Tibial artery (tissue), 4 donors: ENCODE measurements at regions not wholly inside any gene's neighbourhood (a gene's known extent, or its start where the extent isn't known, plus 50 kb on each side); places are given as distances from the start of the nearest gene placed in this dataset.

Experiments used
- DNase-seq, 2 donors: peaks; one replicate each; pipeline ENCODE4 v3.0.0-alpha.2; 2019
- H3K27ac ChIP-seq, 2 donors: fragments of 200-600 bp; sonication (generic) in 1 of 2; 1 replicate in 1 of 2; 2 replicates in 1 of 2; pipeline ENCODE4 v1.5.1; 2018 to 2019; ENCODE audit warnings: mild to moderate bottlenecking in 1 of 2
- H3K27me3 ChIP-seq, 2 donors: fragments of 200-600 bp; sonication (generic) in 1 of 2; one replicate each; pipeline versions ENCODE4 v1.5.1 to v1.6.0; 2016 to 2019
- H3K36me3 ChIP-seq, 3 donors: fragments of 200-600 bp; sonication (generic) in 2 of 3; one replicate each; pipeline ENCODE4 v1.5.1; 2016 to 2019; ENCODE audit warnings: mild to moderate bottlenecking in 2 of 3
- H3K4me1 ChIP-seq, 4 donors: fragments of 200-600 bp; sonication (generic) in 2 of 4; 1 replicate in 3 of 4; 2 replicates in 1 of 4; pipeline ENCODE4 v1.5.1; 2016 to 2019
- H3K4me3 ChIP-seq, 2 donors: fragments of 200-600 bp; sonication (generic) in 1 of 2; 1 replicate in 1 of 2; 2 replicates in 1 of 2; pipeline ENCODE4 v1.5.1; 2018 to 2019; ENCODE audit warnings: mild to moderate bottlenecking in 2 of 2
- H3K9me3 ChIP-seq, 3 donors: fragments of 200-600 bp; sonication (generic) in 1 of 3; one replicate each; pipeline ENCODE4 v1.5.1; 2016 to 2019
- CTCF ChIP-seq, 2 experiments: fragments of 200-600 bp in 1 of 2; fragments of 450-650 bp in 1 of 2; IDR thresholded peaks; one replicate each; pipeline ENCODE4 v1.5.1; 2017 to 2019; ENCODE audit warnings: antibody characterized with exemption in 2 of 2, mild to moderate bottlenecking in 1 of 2, moderate library complexity in 1 of 2
- intact Hi-C: fragments of 100-400 bp; cut with DNase I; formaldehyde crosslinking; loops from one replicate; pipeline ENCODE4 v1.15.0; 2023; ENCODE audit warnings: low total_unique reads

- intact Hi-C loops = no loop called here
- Histone ChIP-seq H3K4me1 (no peaks in the 10 kb centered on the region), H3K36me3 (no peaks in the 10 kb centered on the region), H3K4me3 (no peak overlapping the region), H3K27me3 (no peaks in the 10 kb centered on the region), H3K27ac (no peak overlapping the region), H3K9me3 (no peaks in the 10 kb centered on the region)
- no peak for DNase-seq
- no peak for TF ChIP-seq CTCF (IDR thresholded peaks at IDR 0.05)
Observed at GRCh38 chr3:6716420-6716819, 144.5 kb upstream of the GRM7 start.

- no peaks in the 10 kb centered on the region for H3K9me3 ChIP-seq
- DNase-seq = no peak
- H3K4me3 ChIP-seq = no peak overlapping the region
- H3K27me3 ChIP-seq = no peaks in the 10 kb centered on the region
- no peak for TF ChIP-seq CTCF (IDR thresholded peaks at IDR 0.05)
- intact Hi-C loops = no loop called here
- H3K27ac ChIP-seq = no peak overlapping the region
- no peaks in the 10 kb centered on the region for H3K36me3 ChIP-seq
- no peaks in the 10 kb centered on the region for H3K4me1 ChIP-seq
Observed at GRCh38 chr3:6717026-6717943, 143.6 kb upstream of the GRM7 start.

DNA sequence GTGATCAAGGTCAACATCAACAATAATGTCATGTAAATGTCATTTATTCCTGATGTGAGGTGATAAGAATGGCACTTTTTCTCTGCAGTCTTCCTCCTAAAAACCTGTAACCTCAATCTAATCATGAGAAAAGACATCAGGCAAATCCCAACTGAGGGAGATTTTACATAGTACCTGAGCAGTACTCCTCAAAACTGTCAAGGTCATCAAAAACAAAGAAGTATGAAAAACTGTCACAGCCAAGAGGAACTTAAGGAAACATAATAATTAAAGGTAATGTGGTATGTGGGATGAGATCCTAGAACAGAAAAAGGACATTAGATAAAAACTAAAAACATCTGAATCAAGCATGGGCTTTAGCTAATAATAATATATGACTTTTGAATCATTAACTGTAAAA, 140.9 kb upstream of the GRM7 start:
- Histone ChIP-seq H3K9me3 (no peaks in the 10 kb centered on the region), H3K4me1 (no peaks in the 10 kb centered on the region), H3K27me3 (no peaks in the 10 kb centered on the region), H3K36me3 (no peaks in the 10 kb centered on the region), H3K4me3 (no peak overlapping the region), H3K27ac (no peak overlapping the region)
- no peak for DNase-seq
- TF ChIP-seq CTCF (IDR thresholded peaks at IDR 0.05) = no peak
- intact Hi-C loops = no loop called here

DNA sequence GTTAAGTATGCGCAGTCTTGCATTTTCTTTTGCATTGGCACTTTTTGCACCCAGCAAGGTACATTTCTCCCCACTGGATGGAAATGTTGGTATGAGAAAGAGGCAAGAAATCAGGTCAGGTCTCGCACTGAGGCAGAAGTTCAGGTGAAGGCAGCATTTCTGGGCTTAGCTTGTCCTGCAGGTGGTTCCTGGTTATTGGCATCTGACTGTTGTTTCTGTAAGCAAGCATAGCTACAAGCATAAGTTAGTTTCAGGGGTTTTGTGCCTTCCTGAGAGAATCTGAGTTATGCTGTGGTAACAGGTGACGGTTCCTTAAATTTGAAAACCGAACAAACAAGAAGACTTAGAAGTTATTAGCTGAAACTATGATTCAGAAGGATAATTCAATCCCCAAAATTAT, 139.4 kb upstream of the GRM7 start:
- DNase-seq = no peak
- Histone ChIP-seq H3K4me1 (no peaks in the 10 kb centered on the region), H3K9me3 (no peaks in the 10 kb centered on the region), H3K4me3 (no peak overlapping the region), H3K27me3 (no peaks in the 10 kb centered on the region), H3K36me3 (no peaks in the 10 kb centered on the region), H3K27ac (no peak overlapping the region)
- intact Hi-C loops = no loop called here
- TF ChIP-seq CTCF (IDR thresholded peaks at IDR 0.05) = no peak

DNA sequence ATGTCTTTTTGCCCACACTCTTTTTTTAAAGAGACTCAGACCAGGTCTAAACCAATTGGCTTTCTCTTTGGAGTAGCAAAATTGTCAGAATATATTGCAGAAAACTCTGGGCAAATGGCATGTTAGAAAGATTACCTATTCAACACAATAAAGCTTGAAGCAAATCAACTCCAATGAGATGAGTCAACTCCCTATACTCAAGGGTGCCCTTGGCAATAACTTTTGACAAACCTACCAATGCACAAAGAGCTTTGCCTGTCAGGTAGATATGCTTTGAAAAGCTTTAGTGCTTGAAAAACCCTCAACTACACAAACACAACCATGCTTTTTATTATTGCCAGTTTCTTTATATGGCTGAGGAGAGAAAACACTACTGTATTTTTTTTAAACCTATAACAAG, 137.7 kb upstream of the GRM7 start:
- DNase-seq = no peak
- no peak overlapping the region for H3K27ac ChIP-seq
- no peak overlapping the region for H3K4me3 ChIP-seq
- no peaks in the 10 kb centered on the region for H3K27me3 ChIP-seq
- H3K36me3 ChIP-seq = no peaks in the 10 kb centered on the region
- intact Hi-C loops = no loop called here
- no peaks in the 10 kb centered on the region for H3K4me1 ChIP-seq
- TF ChIP-seq CTCF (IDR thresholded peaks at IDR 0.05) = no peak
- H3K9me3 ChIP-seq = no peaks in the 10 kb centered on the region
